ENCODE measurements at regions not wholly inside any gene's neighbourhood (a gene's known extent, or its start where the extent isn't known, plus 50 kb on each side); places are given as distances from the start of the nearest gene placed in this dataset.
"Not testable (repeated sequence)": the region's sequence is repeated elsewhere in the genome, so short reads cannot be mapped to it uniquely, and the experiment has no call there.

GRCh38 chr3:15977598-15978232 lies 179.9 kb upstream of the ANKRD28 start:
- ATAC-seq, result no peak
- no peak for DNase-seq (ENCODE audit: low spot score)
- intact Hi-C loops (cut with DNase I), result no loop called here

- intact Hi-C loops (cut with DNase I), result no loop called here
- no peak for ATAC-seq
Measured at GRCh38 chr3:15978801-15979200, 181.0 kb upstream of the ANKRD28 start.

GRCh38 chr3:15979495-15979894 lies 181.7 kb upstream of the ANKRD28 start:
- ATAC-seq (peak; percentile 20), DNase-seq (ENCODE audit: low spot score) (no peak)
- intact Hi-C loops (cut with DNase I), result no loop called here

More at GRCh38 chr3:15978801-15979200, 181.0 kb upstream of the ANKRD28 start:
- no peak for DNase-seq (ENCODE audit: low spot score)

DNA sequence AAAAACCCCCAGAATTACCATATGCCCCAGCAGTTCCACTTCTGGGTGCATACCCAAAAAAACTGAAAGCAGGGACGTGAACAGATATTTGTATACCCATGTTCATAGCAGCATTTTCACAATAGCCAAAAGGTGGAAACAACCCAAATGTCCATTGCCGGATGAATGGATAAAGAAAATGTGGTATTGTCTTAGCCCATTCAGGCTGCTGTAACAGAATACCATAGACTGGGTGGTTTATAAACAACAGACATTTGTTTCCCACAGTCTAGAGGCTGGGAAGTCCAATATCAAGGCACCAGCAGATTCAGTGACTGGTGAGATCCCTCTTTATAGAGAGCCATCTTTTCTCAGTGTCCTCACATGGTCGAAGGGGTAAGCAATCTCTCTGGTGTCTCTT lies 182.1 kb upstream of the ANKRD28 start:
- intact Hi-C loops (cut with DNase I), result no loop called here

GRCh38 chr3:15982243-15982642 lies 184.5 kb upstream of the ANKRD28 start:
- ATAC-seq, result no peak
- intact Hi-C loops (cut with DNase I), result no loop called here
- no peak for DNase-seq (ENCODE audit: low spot score)

More for the DNA sequence above, 182.1 kb upstream of the ANKRD28 start:
- ATAC-seq (no peak), DNase-seq (ENCODE audit: low spot score) (no peak)

GRCh38 chr3:15982667-15983196 lies 185.0 kb upstream of the ANKRD28 start:
- intact Hi-C loops (cut with DNase I), result no loop called here
- peak; percentile 51 for ATAC-seq

GRCh38 chr3:15983232-15983631 lies 185.5 kb upstream of the ANKRD28 start:
- intact Hi-C loops (cut with DNase I), result no loop called here
- no peak for DNase-seq (ENCODE audit: low spot score)
- no peak for ATAC-seq

More at GRCh38 chr3:15982667-15983196, 185.0 kb upstream of the ANKRD28 start:
- DNase-seq (ENCODE audit: low spot score), result no peak

- DNase-seq (ENCODE audit: low spot score) (no peak), ATAC-seq (no peak)
- intact Hi-C loops (cut with DNase I), result no loop called here
Measured at GRCh38 chr3:15983693-15984092, 185.9 kb upstream of the ANKRD28 start.

DNA sequence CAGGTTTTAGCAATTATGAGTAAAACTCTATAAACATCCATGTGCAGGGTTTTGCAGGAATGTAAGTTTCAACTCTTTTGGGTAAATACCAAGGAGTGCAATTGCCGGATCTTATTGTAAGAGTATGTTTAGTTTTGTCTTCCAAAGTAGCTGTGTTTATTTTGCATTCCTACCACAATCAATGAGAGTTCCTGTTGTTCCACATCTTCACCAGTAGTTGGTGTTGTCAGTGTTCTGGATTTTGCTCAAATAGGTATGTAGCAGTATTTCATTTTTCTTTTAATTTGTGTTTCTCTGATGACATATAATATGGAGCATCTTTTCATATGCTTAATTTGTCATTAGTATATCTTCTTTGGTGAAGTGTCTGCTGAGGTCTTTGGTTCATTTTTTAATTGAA lies 185.1 kb upstream of the GALNT15 start:
- intact Hi-C loops (cut with DNase I), result no loop called here
- DNase-seq (ENCODE audit: low spot score) (no peak), ATAC-seq (no peak)

DNA sequence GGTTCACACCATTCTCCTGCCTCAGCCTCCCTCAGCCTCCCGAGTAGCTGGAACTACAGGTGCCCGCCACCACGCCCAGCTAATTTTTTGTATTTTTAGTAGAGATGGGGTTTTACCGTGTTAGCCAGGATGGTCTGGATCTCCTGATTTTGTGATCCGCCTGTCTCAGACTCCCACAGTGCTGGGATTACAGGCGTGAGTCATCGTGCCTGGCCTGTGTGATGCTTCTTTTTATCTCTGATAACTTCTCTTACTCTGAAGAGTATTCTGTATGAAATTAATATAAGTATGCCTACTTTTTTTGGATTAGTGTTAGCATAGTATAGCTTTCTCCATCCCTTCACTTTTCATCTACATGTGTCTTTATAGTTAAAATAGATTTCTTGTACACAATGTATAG lies 180.8 kb upstream of the GALNT15 start:
- intact Hi-C loops (cut with DNase I); DNase-seq (ENCODE audit: low spot score); ATAC-seq: not testable (repeated sequence)

DNA sequence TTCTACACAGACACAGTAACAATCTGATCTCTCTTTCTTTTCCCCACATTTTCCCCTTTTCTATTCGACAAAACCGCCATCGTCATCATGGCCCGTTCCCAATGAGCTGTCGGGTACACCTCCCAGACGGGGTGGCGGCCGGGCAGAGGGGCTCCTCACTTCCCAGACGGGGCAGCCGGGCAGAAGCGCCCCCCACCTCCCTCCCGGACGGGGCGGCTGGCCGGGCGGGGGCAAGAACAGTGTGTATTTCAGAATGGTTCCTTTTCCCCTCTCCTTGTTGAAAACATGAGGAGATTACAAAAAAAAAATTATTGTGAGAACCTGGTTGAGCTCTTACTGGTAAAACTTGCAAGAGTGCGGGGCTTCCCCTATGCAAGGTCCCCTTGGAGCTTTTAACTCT lies 178.0 kb upstream of the GALNT15 start:
- DNase-seq (ENCODE audit: low spot score); intact Hi-C loops (cut with DNase I); ATAC-seq: not testable (repeated sequence)

GRCh38 chr3:15997274-15997943 lies 177.1 kb upstream of the GALNT15 start:
- ATAC-seq (no peak), DNase-seq (ENCODE audit: low spot score) (no peak)
- intact Hi-C loops (cut with DNase I), result no loop called here

- intact Hi-C loops (cut with DNase I), result no loop called here
- no peak for DNase-seq (ENCODE audit: low spot score)
- ATAC-seq, result no peak
Measured at GRCh38 chr3:15998911-15999310, 175.6 kb upstream of the GALNT15 start.

GRCh38 chr3:16004812-16005211 lies 169.7 kb upstream of the GALNT15 start:
- no peak for DNase-seq (ENCODE audit: low spot score)
- intact Hi-C loops (cut with DNase I), result no loop called here
- no peak for ATAC-seq

DNA sequence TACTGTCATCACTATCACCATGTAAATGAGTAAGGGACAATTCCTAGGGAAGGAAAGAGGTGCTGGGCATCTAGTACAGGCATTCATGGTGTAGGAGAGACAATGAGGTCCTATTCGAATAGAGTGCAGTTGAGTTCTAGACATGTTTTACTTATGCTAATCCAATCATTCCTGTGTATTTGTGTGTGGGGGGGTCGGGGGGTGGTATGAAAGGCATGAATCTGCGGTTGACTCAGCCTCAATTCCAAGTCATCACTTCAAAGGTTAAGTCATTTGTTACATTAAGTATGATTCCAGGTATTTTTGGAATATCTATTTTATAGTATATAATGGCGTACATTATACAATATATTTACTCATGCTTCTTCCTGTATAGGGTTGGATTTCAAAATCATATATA lies 163.1 kb upstream of the GALNT15 start:
- intact Hi-C loops (cut with DNase I), result no loop called here
- ATAC-seq (no peak), DNase-seq (ENCODE audit: low spot score) (no peak)

GRCh38 chr3:16012086-16012485 lies 162.4 kb upstream of the GALNT15 start:
- ATAC-seq (no peak), DNase-seq (ENCODE audit: low spot score) (no peak)
- intact Hi-C loops (cut with DNase I), result no loop called here

DNA sequence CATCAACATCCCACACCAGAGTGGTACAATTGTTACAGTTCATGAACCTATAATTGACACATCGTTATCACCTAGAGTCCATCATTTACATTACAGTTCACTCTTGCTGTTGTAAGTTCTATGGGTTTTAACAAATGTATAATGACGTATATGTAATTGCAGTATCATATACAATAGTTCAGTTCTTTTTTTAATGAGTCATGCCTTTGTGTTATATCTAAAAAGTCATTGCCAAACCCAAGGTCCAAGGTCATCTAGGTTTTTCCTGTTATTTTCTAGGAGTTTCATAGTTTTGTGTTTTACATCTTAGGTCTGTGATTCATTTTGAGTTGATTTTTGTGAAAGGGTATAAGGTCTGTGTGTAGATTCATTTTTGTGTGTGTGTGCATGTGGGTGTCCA lies 160.9 kb upstream of the GALNT15 start:
- no peak for DNase-seq (ENCODE audit: low spot score)
- no peak for ATAC-seq
- intact Hi-C loops (cut with DNase I), result no loop called here

GRCh38 chr3:16021801-16022200 lies 152.7 kb upstream of the GALNT15 start:
- ATAC-seq; DNase-seq (ENCODE audit: low spot score); intact Hi-C loops (cut with DNase I): not testable (repeated sequence)

GRCh38 chr3:16023881-16024280 lies 150.6 kb upstream of the GALNT15 start:
- ATAC-seq; intact Hi-C loops (cut with DNase I); DNase-seq (ENCODE audit: low spot score): not testable (repeated sequence)

- intact Hi-C loops (cut with DNase I), result no loop called here
- ATAC-seq, result no peak
- DNase-seq (ENCODE audit: low spot score), result no peak
Measured at GRCh38 chr3:16024548-16024947, 149.9 kb upstream of the GALNT15 start.

Measured in sciatic nerve (tissue), 2 donors.